ENCODE measurements at regions not wholly inside any gene's neighbourhood (a gene's known extent, or its start where the extent isn't known, plus 50 kb on each side); places are given as distances from the start of the nearest gene placed in this dataset.

DNA sequence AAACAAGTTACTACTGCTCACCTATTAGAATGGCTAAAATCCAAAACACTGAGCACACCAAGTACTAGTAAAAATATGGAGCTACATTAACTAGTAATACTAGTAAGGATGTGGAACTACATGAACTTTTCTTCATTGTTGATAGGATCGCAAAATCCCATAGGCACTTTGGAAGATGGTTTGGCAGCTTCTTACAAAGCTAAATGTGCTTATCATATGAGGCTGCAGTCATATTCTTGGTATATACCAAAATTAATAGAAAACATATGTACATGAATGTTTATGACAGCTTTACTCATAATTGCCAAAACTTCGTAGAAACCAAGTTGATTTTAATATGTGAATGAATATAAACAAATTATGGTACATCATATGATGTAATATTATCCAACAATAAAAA is 366.8 kb upstream of the KCNMB2 start:
- ATAC-seq (ENCODE audit: poor library complexity) = no peak
- Histone ChIP-seq H3K4me3 (ENCODE audit: low read length) (no peak overlapping the region), H3K36me3 (ENCODE audit: insufficient read depth, low read length) (no peaks in the 10 kb centered on the region), H3K9me3 (ENCODE audit: control insufficient read depth in 1 of 2, insufficient read depth in 1 of 2, low read length in 2 of 2) (no peaks in the 10 kb centered on the region), H3K27ac (ENCODE audit: low read depth in 1 of 2, low read length in 2 of 2) (no peak overlapping the region), H3K4me1 (ENCODE audit: insufficient read depth, low read length) (no peaks in the 10 kb centered on the region), H3K27me3 (ENCODE audit: control insufficient read depth in 1 of 2, insufficient read depth in 2 of 2, low read length in 2 of 2) (no peaks in the 10 kb centered on the region)
- Mint-ChIP-seq H3K4me3 (no peak overlapping the region), H3K27ac (no peak overlapping the region), H3K27me3 (no peaks in the 10 kb centered on the region), H3K9me3 (no peaks in the 10 kb centered on the region), H3K4me1 (ENCODE audit: low read depth) (no peaks in the 10 kb centered on the region), H3K36me3 (ENCODE audit: low read depth) (no peaks in the 10 kb centered on the region)
- TF ChIP-seq CTCF (IDR thresholded peaks at IDR 0.05) = no peak
- intact Hi-C loops (cut with DNase I, micrococcal nuclease) = no loop called here
- DNase-seq = no peak
- POLR2A ChIA-PET = no interaction called here
- CTCF ChIA-PET = interaction anchor here (0.8 kb wide), 1 partner anchor 23 kb away, joined by 3 read pairs; no protein-coding TSS in a partner anchor

DNA sequence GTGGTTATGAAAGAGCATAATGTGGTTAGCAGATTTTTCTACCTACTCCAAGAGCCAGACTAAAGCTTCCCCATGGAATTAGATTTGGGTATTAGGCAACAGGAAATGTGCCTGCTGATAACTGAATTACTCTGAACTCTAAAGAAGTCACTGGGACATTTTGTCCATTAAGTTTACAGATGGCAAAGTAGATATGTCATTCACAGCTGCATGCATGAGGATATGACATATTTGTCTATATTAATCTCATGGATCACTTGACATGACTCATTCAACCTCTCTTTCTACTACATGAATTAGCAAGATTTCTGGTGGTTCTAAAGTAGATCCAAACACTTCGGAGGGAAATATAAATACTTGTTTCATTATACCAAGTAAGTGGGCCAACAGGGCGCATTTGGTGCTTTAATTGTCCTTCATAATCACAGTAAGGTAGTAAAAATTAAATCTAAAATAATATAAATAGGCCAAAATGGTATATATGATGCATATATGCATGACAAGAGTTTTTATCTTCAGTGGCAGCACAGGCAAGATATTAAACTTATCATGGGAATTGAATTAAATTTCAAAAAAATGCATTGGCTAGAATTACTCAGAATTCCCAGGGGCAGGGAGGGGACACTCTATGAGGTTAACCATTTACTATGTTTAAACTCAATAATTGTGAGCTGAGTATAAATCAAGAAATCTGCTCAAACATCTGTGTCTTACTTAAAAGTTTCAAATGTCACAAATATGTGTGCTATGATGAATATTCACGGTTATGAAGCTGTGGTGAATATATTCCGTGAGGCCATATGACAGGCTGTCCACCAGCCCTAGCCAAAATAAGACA is 365.3 kb upstream of the KCNMB2 start:
- Mint-ChIP-seq H3K27me3 (no peaks in the 10 kb centered on the region), H3K4me3 (no peak overlapping the region), H3K9me3 (no peaks in the 10 kb centered on the region), H3K36me3 (ENCODE audit: low read depth) (no peaks in the 10 kb centered on the region), H3K4me1 (ENCODE audit: low read depth) (no peaks in the 10 kb centered on the region), H3K27ac (no peak overlapping the region)
- ATAC-seq (ENCODE audit: poor library complexity) = no peak
- POLR2A ChIA-PET = no interaction called here
- no peak for DNase-seq
- Histone ChIP-seq H3K4me3 (ENCODE audit: low read length) (no peak overlapping the region), H3K9me3 (ENCODE audit: control insufficient read depth in 1 of 2, insufficient read depth in 1 of 2, low read length in 2 of 2) (no peaks in the 10 kb centered on the region), H3K4me1 (ENCODE audit: insufficient read depth, low read length) (no peaks in the 10 kb centered on the region), H3K27me3 (ENCODE audit: control insufficient read depth in 1 of 2, insufficient read depth in 2 of 2, low read length in 2 of 2) (no peaks in the 10 kb centered on the region), H3K36me3 (ENCODE audit: insufficient read depth, low read length) (no peaks in the 10 kb centered on the region), H3K27ac (ENCODE audit: low read depth in 1 of 2, low read length in 2 of 2) (no peak overlapping the region)
- intact Hi-C loops (cut with DNase I, micrococcal nuclease) = no loop called here
- CTCF ChIA-PET = no interaction called here
- TF ChIP-seq CTCF (IDR thresholded peaks at IDR 0.05) = no peak

GRCh38 chr3:178172121-178172520 is 364.1 kb upstream of the KCNMB2 start:
- ATAC-seq (ENCODE audit: poor library complexity) (no peak), DNase-seq (no peak)
- H3K4me3 ChIP-seq (ENCODE audit: low read length) = no peak overlapping the region
- Mint-ChIP-seq H3K36me3 (ENCODE audit: low read depth) (no peaks in the 10 kb centered on the region), H3K4me1 (ENCODE audit: low read depth) (no peaks in the 10 kb centered on the region), H3K27me3 (no peaks in the 10 kb centered on the region), H3K27ac (no peak overlapping the region), H3K4me3 (no peak overlapping the region), H3K9me3 (no peaks in the 10 kb centered on the region)
- no peak overlapping the region for H3K27ac ChIP-seq (ENCODE audit: low read depth in 1 of 2, low read length in 2 of 2)
- H3K27me3 ChIP-seq (ENCODE audit: control insufficient read depth in 1 of 2, insufficient read depth in 2 of 2, low read length in 2 of 2) = no peaks in the 10 kb centered on the region
- ChIA-PET CTCF (no interaction called here), POLR2A (no interaction called here)
- H3K9me3 ChIP-seq (ENCODE audit: control insufficient read depth in 1 of 2, insufficient read depth in 1 of 2, low read length in 2 of 2) = no peaks in the 10 kb centered on the region
- no peak for TF ChIP-seq CTCF (IDR thresholded peaks at IDR 0.05)
- no peaks in the 10 kb centered on the region for H3K36me3 ChIP-seq (ENCODE audit: insufficient read depth, low read length)
- intact Hi-C loops (cut with DNase I, micrococcal nuclease) = no loop called here
- no peaks in the 10 kb centered on the region for H3K4me1 ChIP-seq (ENCODE audit: insufficient read depth, low read length)
